OCI-LY7 (cell line): ENCODE measurements at regions not wholly inside any gene's neighbourhood (a gene's known extent, or its start where the extent isn't known, plus 50 kb on each side); places are given as distances from the start of the nearest gene placed in this dataset.

ENCODE experiments used
- BruUV-seq: library from RNA; stranded (reverse); fragments of 400-500 nt; replicated peaks from 2 replicates; lab custom pipeline; 2021; lab: Mats Ljungman, UMichigan
- CTCF ChIA-PET: fragments of 300-600 bp; sonication (Branson Sonifier 250); formaldehyde crosslinking; loops from one replicate; lab custom pipeline; 2022; ENCODE audit warnings: antibody characterized with exemption; ENCODE audit not compliant: unreplicated experiment; lab: Charles Lee
- POLR2A ChIA-PET: fragments of 300-600 bp; sonication (Branson Sonifier 250); formaldehyde crosslinking; loops from one replicate; lab custom pipeline; 2022; ENCODE audit warnings: antibody characterized with exemption; lab: Charles Lee
- DNase-seq: peaks from one replicate; pipeline ENCODE4 v3.0.0-alpha.2; 2015; ENCODE audit warnings: low spot score
- H2AFZ ChIP-seq: fragments of 200-600 bp; sonication (generic), shearing (Covaris generic); 2 replicates; pipeline ENCODE4 v1.6.1; 2014; ENCODE audit warnings: mild to moderate bottlenecking, antibody characterized with exemption, low read length, moderate library complexity
- H3K27ac ChIP-seq: fragments of 200-600 bp; sonication (generic); 2 replicates; pipeline ENCODE4 v1.5.1; 2014; ENCODE audit warnings: mixed run types, low read depth, mild to moderate bottlenecking, moderate library complexity, low read length, inconsistent platforms; ENCODE audit not compliant: poor library complexity, severe bottlenecking
- H3K36me3 ChIP-seq: fragments of 200-600 bp; sonication (generic); 2 replicates; pipeline ENCODE4 v1.6.1; 2014; ENCODE audit warnings: mild to moderate bottlenecking, antibody characterized with exemption, low read length, moderate library complexity, mixed read lengths; ENCODE audit not compliant: insufficient read depth
- H3K4me1 ChIP-seq: fragments of 200-600 bp; sonication (generic); 2 replicates; pipeline ENCODE4 v1.5.1; 2014; ENCODE audit warnings: mild to moderate bottlenecking, low read length; ENCODE audit not compliant: insufficient read depth, poor library complexity, severe bottlenecking
- H3K4me2 ChIP-seq: fragments of 200-600 bp; sonication (generic); 2 replicates; pipeline ENCODE4 v1.6.1; 2014; ENCODE audit warnings: mild to moderate bottlenecking, low read length
- H3K4me3 ChIP-seq: fragments of 200-600 bp; sonication (generic); 2 replicates; pipeline ENCODE4 v1.5.1; 2014; ENCODE audit warnings: mild to moderate bottlenecking, low read depth, low read length; ENCODE audit not compliant: poor library complexity, severe bottlenecking
- H3K79me2 ChIP-seq: fragments of 200-600 bp; sonication (generic); 2 replicates; pipeline ENCODE4 v1.6.1; 2016; ENCODE audit warnings: low read depth, mild to moderate bottlenecking, low read length, moderate library complexity, mixed read lengths; ENCODE audit not compliant: insufficient read depth
- H3K9me2 ChIP-seq: fragments of 200-600 bp; sonication (generic); 2 replicates; pipeline ENCODE4 v1.6.1; 2016; ENCODE audit warnings: mild to moderate bottlenecking, low read length, mixed read lengths; ENCODE audit not compliant: insufficient read depth
- H3K9me3 ChIP-seq: fragments of 200-600 bp; sonication (generic); 2 replicates; pipeline ENCODE4 v1.6.1; 2014; ENCODE audit warnings: mild to moderate bottlenecking, mixed run types, low read length, mixed read lengths
- H4K20me1 ChIP-seq: fragments of 200-600 bp; sonication (generic); 2 replicates; pipeline ENCODE4 v1.6.1; 2014; ENCODE audit warnings: mild to moderate bottlenecking, antibody characterized with exemption, low read length, moderate library complexity, mixed read lengths; ENCODE audit not compliant: insufficient read depth
- CTCF ChIP-seq: fragments of 200-600 bp; sonication (generic); conservative IDR thresholded peaks from 2 replicates; pipeline ENCODE4 v1.5.1; 2014; ENCODE audit warnings: mild to moderate bottlenecking, antibody characterized with exemption, low read length, moderate library complexity, mixed read lengths
- EZH2phosphoT487 ChIP-seq: fragments of 200-600 bp; sonication (generic); IDR thresholded peaks from 2 replicates; pipeline ENCODE4 v1.6.1; 2018; ENCODE audit warnings: low read depth, borderline replicate concordance, mild to moderate bottlenecking, mixed run types, antibody characterized with exemption, low read length, moderate library complexity, mixed read lengths
- intact Hi-C: fragments of 100-400 bp; cut with micrococcal nuclease; formaldehyde crosslinking; loops from one replicate; pipeline ENCODE4 v1.10.0; 2022; ENCODE audit not compliant: unreplicated experiment

- no peaks in the 10 kb centered on the region for H3K79me2 ChIP-seq
- no peaks in the 10 kb centered on the region for H3K9me3 ChIP-seq
- no peaks in the 10 kb centered on the region for H4K20me1 ChIP-seq
- H3K4me1 ChIP-seq: no peaks in the 10 kb centered on the region
- no peak overlapping the region for H3K27ac ChIP-seq
- no TSS peak for BruUV-seq
- H3K4me2 ChIP-seq: no peak overlapping the region
- intact Hi-C loops: no loop called here
- no peak overlapping the region for H2AFZ ChIP-seq
- no peaks in the 10 kb centered on the region for H3K9me2 ChIP-seq
- H3K36me3 ChIP-seq: no peaks in the 10 kb centered on the region
- DNase-seq: no peak
- H3K4me3 ChIP-seq: no peak overlapping the region
- POLR2A ChIA-PET: interaction anchor here (0.6 kb wide), 1 partner anchor 65 kb away, joined by 4 read pairs; no protein-coding TSS in a partner anchor
- CTCF ChIA-PET: no interaction called here
- TF ChIP-seq CTCF: no peak
- TF ChIP-seq EZH2phosphoT487: no peak
Measured at GRCh38 chr6:113560908-113561307, 296.2 kb upstream of the MARCKS start.

- no peak overlapping the region for H3K4me2 ChIP-seq
- no peaks in the 10 kb centered on the region for H3K9me2 ChIP-seq
- BruUV-seq: no TSS peak
Measured at GRCh38 chr6:113562248-113562647, 294.9 kb upstream of the MARCKS start.

More at GRCh38 chr6:113562248-113562647, 294.9 kb upstream of the MARCKS start:
- Histone ChIP-seq H2AFZ (no peak overlapping the region), H3K27ac (no peak overlapping the region), H3K4me3 (no peak overlapping the region), H4K20me1 (no peaks in the 10 kb centered on the region), H3K4me1 (no peaks in the 10 kb centered on the region), H3K9me3 (no peaks in the 10 kb centered on the region), H3K36me3 (no peaks in the 10 kb centered on the region), H3K79me2 (no peaks in the 10 kb centered on the region)
- intact Hi-C loops: no loop called here
- ChIA-PET CTCF (no interaction called here), POLR2A (no interaction called here)
- no peak for DNase-seq
- TF ChIP-seq CTCF: no peak
- no peak for TF ChIP-seq EZH2phosphoT487
